LNCaP clone FGC (cell line): ENCODE measurements at regions not wholly inside any gene's neighbourhood (a gene's known extent, or its start where the extent isn't known, plus 50 kb on each side); places are given as distances from the start of the nearest gene placed in this dataset.
"Not testable (repeated sequence)": the region's sequence is repeated elsewhere in the genome, so short reads cannot be mapped to it uniquely, and the experiment has no call there.

Experiments used
- DNase-seq: peaks from one replicate; pipeline ENCODE4 v3.0.0-alpha.2; 2011; ENCODE audit warnings: low read depth
- H3K4me3 ChIP-seq: 2 replicates; pipeline ENCODE4 v1.5.1; 2011; ENCODE audit warnings: mild to moderate bottlenecking, low read depth, low read length, control low read depth
- CTCF ChIP-seq: IDR thresholded peaks from 2 replicates; pipeline ENCODE4 v1.5.1; 2012; ENCODE audit warnings: mild to moderate bottlenecking; ENCODE audit not compliant: control insufficient read depth, insufficient read depth; ENCODE audit errors: extremely low read depth

GRCh38 chr4:38464328-38464727 is 199.7 kb upstream of the KLF3 start:
- no peak overlapping the region for H3K4me3 ChIP-seq
- no peak for DNase-seq
- TF ChIP-seq CTCF = no peak

- TF ChIP-seq CTCF = no peak
- no peak for DNase-seq
- no peak overlapping the region for H3K4me3 ChIP-seq
These were observed 197.6 kb upstream of the KLF3 start for GRCh38 chr4:38466401-38466800.

GRCh38 chr4:38467296-38467695 is 196.7 kb upstream of the KLF3 start:
- TF ChIP-seq CTCF = no peak
- H3K4me3 ChIP-seq = no peak overlapping the region
- DNase-seq = no peak

- no peak for DNase-seq
- TF ChIP-seq CTCF = no peak
These were observed 195.6 kb upstream of the KLF3 start for GRCh38 chr4:38468339-38468866.

GRCh38 chr4:38469410-38469809 is 194.6 kb upstream of the KLF3 start:
- DNase-seq = no peak
- no peak for TF ChIP-seq CTCF
- no peak overlapping the region for H3K4me3 ChIP-seq

More at GRCh38 chr4:38468339-38468866, 195.6 kb upstream of the KLF3 start:
- H3K4me3 ChIP-seq = no peak overlapping the region

- no peak for DNase-seq
- no peak overlapping the region for H3K4me3 ChIP-seq
- TF ChIP-seq CTCF = no peak
These were observed 193.2 kb upstream of the KLF3 start for GRCh38 chr4:38470735-38471262.

- DNase-seq = no peak
- TF ChIP-seq CTCF = no peak
- no peak overlapping the region for H3K4me3 ChIP-seq
These were observed 181.3 kb upstream of the KLF3 start for GRCh38 chr4:38482696-38483095.

- not testable (repeated sequence) for H3K4me3 ChIP-seq
These were observed 180.4 kb upstream of the KLF3 start for GRCh38 chr4:38483628-38484027.

More at GRCh38 chr4:38483628-38484027, 180.4 kb upstream of the KLF3 start:
- not testable (repeated sequence) for DNase-seq
